ENCODE measurements at regions not wholly inside any gene's neighbourhood (a gene's known extent, or its start where the extent isn't known, plus 50 kb on each side); places are given as distances from the start of the nearest gene placed in this dataset.

- peaks cover 23% of the 10 kb centered on the region for H3K4me1 ChIP-seq (ENCODE audit: control insufficient read depth, insufficient read depth, low read length, unreplicated experiment)
- no peaks in the 10 kb centered on the region for H3K79me2 ChIP-seq (ENCODE audit: control insufficient read depth, insufficient read depth, low read length, unreplicated experiment)
- H3K36me3 ChIP-seq (ENCODE audit: insufficient read depth, low read length) = peaks cover 2% of the 10 kb centered on the region; the same call in 1 of the 2 replicates
- H3K27ac ChIP-seq (ENCODE audit: low read depth, low read length) = no peak overlapping the region
- H3K27me3 ChIP-seq (ENCODE audit: insufficient read depth, low read length) = no peaks in the 10 kb centered on the region
- peak overlapping the region; percentile 20; the same call in 1 of the 2 replicates for H3K4me3 ChIP-seq (ENCODE audit: low read depth, low read length)
- peak overlapping the region; percentile 83 for H2AFZ ChIP-seq (ENCODE audit: low read length, unreplicated experiment)
These were observed 496.4 kb downstream of the FOXG1 start for GRCh38 chr14:29262979-29263378.

GRCh38 chr14:29264865-29265264, 498.3 kb downstream of the FOXG1 start:
- no peak overlapping the region for H3K27ac ChIP-seq (ENCODE audit: low read depth, low read length)
- no peaks in the 10 kb centered on the region for H3K27me3 ChIP-seq (ENCODE audit: insufficient read depth, low read length)
- H3K79me2 ChIP-seq (ENCODE audit: control insufficient read depth, insufficient read depth, low read length, unreplicated experiment) = no peaks in the 10 kb centered on the region
- H3K36me3 ChIP-seq (ENCODE audit: insufficient read depth, low read length) = no peaks in the 10 kb centered on the region
- peaks cover 23% of the 10 kb centered on the region for H3K4me1 ChIP-seq (ENCODE audit: control insufficient read depth, insufficient read depth, low read length, unreplicated experiment)
- H3K4me3 ChIP-seq (ENCODE audit: low read depth, low read length) = no peak overlapping the region
- H2AFZ ChIP-seq (ENCODE audit: low read length, unreplicated experiment) = no peak overlapping the region

GRCh38 chr14:29265852-29266251, 499.3 kb downstream of the FOXG1 start:
- no peaks in the 10 kb centered on the region for H3K27me3 ChIP-seq (ENCODE audit: insufficient read depth, low read length)
- H3K36me3 ChIP-seq (ENCODE audit: insufficient read depth, low read length) = no peaks in the 10 kb centered on the region
- no peaks in the 10 kb centered on the region for H3K79me2 ChIP-seq (ENCODE audit: control insufficient read depth, insufficient read depth, low read length, unreplicated experiment)
- H3K4me3 ChIP-seq (ENCODE audit: low read depth, low read length) = no peak overlapping the region
- no peak overlapping the region for H3K27ac ChIP-seq (ENCODE audit: low read depth, low read length)
- no peak overlapping the region for H2AFZ ChIP-seq (ENCODE audit: low read length, unreplicated experiment)
- peaks cover 18% of the 10 kb centered on the region for H3K4me1 ChIP-seq (ENCODE audit: control insufficient read depth, insufficient read depth, low read length, unreplicated experiment)

GRCh38 chr14:29271669-29272068, 505.1 kb downstream of the FOXG1 start:
- no peak overlapping the region for H3K27ac ChIP-seq (ENCODE audit: low read depth, low read length)
- no peaks in the 10 kb centered on the region for H3K36me3 ChIP-seq (ENCODE audit: insufficient read depth, low read length)
- H3K4me3 ChIP-seq (ENCODE audit: low read depth, low read length) = no peak overlapping the region
- peak overlapping the region; percentile 37 for H2AFZ ChIP-seq (ENCODE audit: low read length, unreplicated experiment)
- H3K4me1 ChIP-seq (ENCODE audit: control insufficient read depth, insufficient read depth, low read length, unreplicated experiment) = peaks cover 6% of the 10 kb centered on the region
- no peaks in the 10 kb centered on the region for H3K79me2 ChIP-seq (ENCODE audit: control insufficient read depth, insufficient read depth, low read length, unreplicated experiment)
- H3K27me3 ChIP-seq (ENCODE audit: insufficient read depth, low read length) = no peaks in the 10 kb centered on the region

- peaks cover 12% of the 10 kb centered on the region for H3K4me1 ChIP-seq (ENCODE audit: control insufficient read depth, insufficient read depth, low read length, unreplicated experiment)
- H3K36me3 ChIP-seq (ENCODE audit: insufficient read depth, low read length) = no peaks in the 10 kb centered on the region
- no peak overlapping the region for H3K27ac ChIP-seq (ENCODE audit: low read depth, low read length)
- no peaks in the 10 kb centered on the region for H3K27me3 ChIP-seq (ENCODE audit: insufficient read depth, low read length)
- no peak overlapping the region for H3K4me3 ChIP-seq (ENCODE audit: low read depth, low read length)
- H2AFZ ChIP-seq (ENCODE audit: low read length, unreplicated experiment) = no peak overlapping the region
- no peaks in the 10 kb centered on the region for H3K79me2 ChIP-seq (ENCODE audit: control insufficient read depth, insufficient read depth, low read length, unreplicated experiment)
These were observed 506.9 kb downstream of the FOXG1 start for GRCh38 chr14:29273513-29273912.

GRCh38 chr14:29274890-29275596, 508.5 kb downstream of the FOXG1 start:
- H3K36me3 ChIP-seq (ENCODE audit: insufficient read depth, low read length) = no peaks in the 10 kb centered on the region
- no peak overlapping the region for H3K27ac ChIP-seq (ENCODE audit: low read depth, low read length)
- H3K4me1 ChIP-seq (ENCODE audit: control insufficient read depth, insufficient read depth, low read length, unreplicated experiment) = peaks cover 12% of the 10 kb centered on the region
- H3K4me3 ChIP-seq (ENCODE audit: low read depth, low read length) = no peak overlapping the region
- H2AFZ ChIP-seq (ENCODE audit: low read length, unreplicated experiment) = peak overlapping the region; percentile 35
- no peaks in the 10 kb centered on the region for H3K27me3 ChIP-seq (ENCODE audit: insufficient read depth, low read length)
- no peaks in the 10 kb centered on the region for H3K79me2 ChIP-seq (ENCODE audit: control insufficient read depth, insufficient read depth, low read length, unreplicated experiment)

GRCh38 chr14:29278301-29279263, 512.0 kb downstream of the FOXG1 start:
- no peak overlapping the region for H3K27ac ChIP-seq (ENCODE audit: low read depth, low read length)
- no peak overlapping the region for H2AFZ ChIP-seq (ENCODE audit: low read length, unreplicated experiment)
- no peak overlapping the region for H3K4me3 ChIP-seq (ENCODE audit: low read depth, low read length)
- H3K27me3 ChIP-seq (ENCODE audit: insufficient read depth, low read length) = no peaks in the 10 kb centered on the region
- no peaks in the 10 kb centered on the region for H3K36me3 ChIP-seq (ENCODE audit: insufficient read depth, low read length)
- peaks cover 18% of the 10 kb centered on the region for H3K4me1 ChIP-seq (ENCODE audit: control insufficient read depth, insufficient read depth, low read length, unreplicated experiment)
- no peaks in the 10 kb centered on the region for H3K79me2 ChIP-seq (ENCODE audit: control insufficient read depth, insufficient read depth, low read length, unreplicated experiment)

GRCh38 chr14:29282169-29282568, 515.6 kb downstream of the FOXG1 start:
- peaks cover 18% of the 10 kb centered on the region for H3K4me1 ChIP-seq (ENCODE audit: control insufficient read depth, insufficient read depth, low read length, unreplicated experiment)
- no peaks in the 10 kb centered on the region for H3K27me3 ChIP-seq (ENCODE audit: insufficient read depth, low read length)
- peak overlapping the region; percentile 80 for H2AFZ ChIP-seq (ENCODE audit: low read length, unreplicated experiment)
- H3K36me3 ChIP-seq (ENCODE audit: insufficient read depth, low read length) = no peaks in the 10 kb centered on the region
- no peak overlapping the region for H3K4me3 ChIP-seq (ENCODE audit: low read depth, low read length)
- no peaks in the 10 kb centered on the region for H3K79me2 ChIP-seq (ENCODE audit: control insufficient read depth, insufficient read depth, low read length, unreplicated experiment)
- H3K27ac ChIP-seq (ENCODE audit: low read depth, low read length) = peak overlapping the region; percentile 53

GRCh38 chr14:29290441-29290840, 523.9 kb downstream of the FOXG1 start:
- Histone ChIP-seq H3K79me2 (ENCODE audit: control insufficient read depth, insufficient read depth, low read length, unreplicated experiment) (no peaks in the 10 kb centered on the region), H2AFZ (ENCODE audit: low read length, unreplicated experiment) (no peak overlapping the region), H3K27ac (ENCODE audit: low read depth, low read length) (no peak overlapping the region), H3K36me3 (ENCODE audit: insufficient read depth, low read length) (no peaks in the 10 kb centered on the region), H3K27me3 (ENCODE audit: insufficient read depth, low read length) (no peaks in the 10 kb centered on the region), H3K4me3 (ENCODE audit: low read depth, low read length) (no peak overlapping the region), H3K4me1 (ENCODE audit: control insufficient read depth, insufficient read depth, low read length, unreplicated experiment) (no peaks in the 10 kb centered on the region)

- Histone ChIP-seq H3K36me3 (ENCODE audit: insufficient read depth, low read length) (no peaks in the 10 kb centered on the region), H3K79me2 (ENCODE audit: control insufficient read depth, insufficient read depth, low read length, unreplicated experiment) (no peaks in the 10 kb centered on the region), H2AFZ (ENCODE audit: low read length, unreplicated experiment) (no peak overlapping the region), H3K27me3 (ENCODE audit: insufficient read depth, low read length) (no peaks in the 10 kb centered on the region), H3K27ac (ENCODE audit: low read depth, low read length) (no peak overlapping the region), H3K4me3 (ENCODE audit: low read depth, low read length) (no peak overlapping the region), H3K4me1 (ENCODE audit: control insufficient read depth, insufficient read depth, low read length, unreplicated experiment) (no peaks in the 10 kb centered on the region)
These were observed 532.8 kb downstream of the FOXG1 start for GRCh38 chr14:29299372-29299771.

Measured in ACC112 (cell line).